Right lobe of liver (tissue), 6 donors: ENCODE measurements at regions not wholly inside any gene's neighbourhood (a gene's known extent, or its start where the extent isn't known, plus 50 kb on each side); places are given as distances from the start of the nearest gene placed in this dataset.

Experiments used
- ATAC-seq, 4 donors: fragments of 200-7000 bp; cut with Tn5 transposase; one replicate each; pipeline ENCODE4 v1.9.1; 2020; ENCODE audit warnings: mild to moderate bottlenecking in 4 of 4, moderate library complexity in 4 of 4
- DNase-seq, 3 donors: peaks; one replicate each; pipeline ENCODE4 v3.0.0-alpha.2; 2020
- H3K27ac ChIP-seq, 3 donors: fragments of 200-600 bp; one replicate each; pipeline ENCODE4 v1.8.0; 2022
- H3K27me3 ChIP-seq, 2 donors: fragments of 200-600 bp; one replicate each; pipeline ENCODE4 v1.8.0; 2022
- H3K36me3 ChIP-seq, 4 donors: fragments of 200-600 bp; sonication (generic) in 1 of 4; one replicate each; pipeline versions ENCODE4 v1.5.1 to v1.8.0; 2017 to 2022; ENCODE audit warnings: control low read depth in 1 of 4
- H3K4me1 ChIP-seq, 4 donors: fragments of 200-600 bp; sonication (generic) in 1 of 4; one replicate each; pipeline versions ENCODE4 v1.5.1 to v1.8.0; 2017 to 2022; ENCODE audit warnings: control low read depth in 1 of 4
- H3K4me3 ChIP-seq, 3 donors: fragments of 200-600 bp; one replicate each; pipeline ENCODE4 v1.8.0; 2022
- H3K9me3 ChIP-seq, 4 donors: fragments of 200-600 bp; sonication (generic) in 1 of 4; one replicate each; pipeline versions ENCODE4 v1.5.1 to v1.8.0; 2017 to 2022; ENCODE audit warnings: control low read depth in 1 of 4
- POLR2A ChIP-seq: fragments of 450-650 bp; IDR thresholded peaks from one replicate; pipeline ENCODE4 v1.6.1; 2017; ENCODE audit warnings: antibody characterized with exemption, mild to moderate bottlenecking
- WGBS: methylation state at CpG from one replicate; pipeline ENCODE4 v1.1.6; 2018; ENCODE audit warnings: low coverage, low lambda C conversion rate; ENCODE audit not compliant: insufficient coverage; ENCODE audit errors: missing lambda C conversion rate; 5-methylcytosine and 5-hydroxymethylcytosine counted together
- intact Hi-C, 2 donors: fragments of 100-400 bp; cut with DNase I; formaldehyde crosslinking; loops; one replicate each; pipeline versions ENCODE4 v1.11.2 to v1.14.1; 2022
- TF ChIP-seq, protein P1 (sequence below), 4 donors: fragments of 200-600 bp in 3 of 4; fragments of 450-650 bp in 1 of 4; IDR thresholded peaks; one replicate each; pipeline versions ENCODE4 v1.5.1 to v1.8.0; 2016 to 2022; ENCODE audit warnings: antibody characterized with exemption in 4 of 4, mild to moderate bottlenecking in 2 of 4
- donor health status: DM: no; HTN: yes; CAD: no.
- donor health status: DM: no; HTN: no; CAD: no.
- donor health status: DM: no; HTN: no; CAD: no.
- donor health status: DM: no; HTN: yes; CAD: no.
- donor health status: DM: no; HTN: yes; CAD: no.

DNA sequence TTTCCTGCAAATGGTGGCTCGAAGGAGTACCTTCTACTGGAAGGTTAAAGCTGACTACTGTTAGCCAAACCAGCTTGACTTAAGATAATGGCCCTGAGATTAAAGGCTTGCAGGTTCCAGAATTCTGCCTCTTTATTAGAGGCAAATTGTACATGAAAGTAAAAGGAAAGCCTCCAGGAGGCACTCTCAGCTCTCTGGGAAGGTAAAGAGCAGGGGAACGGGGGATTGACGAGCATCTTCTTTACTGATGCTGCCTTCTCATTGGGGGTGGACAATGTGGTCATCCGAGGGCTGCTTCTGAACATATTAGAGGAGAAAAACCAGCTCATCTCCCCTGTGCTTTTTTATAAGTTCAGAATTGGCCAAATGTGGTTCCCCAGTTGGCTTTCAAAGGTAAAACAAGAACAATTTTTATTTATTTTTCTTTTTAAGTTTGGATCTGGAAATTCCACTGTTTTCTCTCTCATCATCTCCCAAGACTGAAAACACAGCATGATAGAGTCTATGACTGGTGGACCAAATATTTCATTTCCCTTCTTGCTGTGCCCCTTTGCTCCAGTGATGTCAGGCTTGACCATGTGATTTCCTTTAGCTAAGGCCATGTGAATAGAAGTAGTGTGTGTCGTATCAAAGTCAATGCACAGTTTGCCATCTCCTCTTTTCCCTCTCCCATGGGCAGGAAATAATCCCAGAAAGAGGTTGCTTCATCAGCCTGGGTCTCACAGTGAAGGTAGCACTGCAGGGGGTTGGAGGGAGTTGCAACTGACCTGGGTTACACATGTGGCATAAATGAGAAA, 292.7 kb downstream of the PRDM2 start:
- Histone ChIP-seq H3K9me3 (no peaks in the 10 kb centered on the region), H3K36me3 (no peaks in the 10 kb centered on the region), H3K4me1 (no peaks in the 10 kb centered on the region), H3K4me3 (no peak overlapping the region), H3K27ac (no peak overlapping the region), H3K27me3 (no peaks in the 10 kb centered on the region)
- DNase-seq (no peak), ATAC-seq (no peak)
- WGBS, result 37% methylated on average over 5 of the region's 5 CpGs
- TF ChIP-seq, protein P1, sequence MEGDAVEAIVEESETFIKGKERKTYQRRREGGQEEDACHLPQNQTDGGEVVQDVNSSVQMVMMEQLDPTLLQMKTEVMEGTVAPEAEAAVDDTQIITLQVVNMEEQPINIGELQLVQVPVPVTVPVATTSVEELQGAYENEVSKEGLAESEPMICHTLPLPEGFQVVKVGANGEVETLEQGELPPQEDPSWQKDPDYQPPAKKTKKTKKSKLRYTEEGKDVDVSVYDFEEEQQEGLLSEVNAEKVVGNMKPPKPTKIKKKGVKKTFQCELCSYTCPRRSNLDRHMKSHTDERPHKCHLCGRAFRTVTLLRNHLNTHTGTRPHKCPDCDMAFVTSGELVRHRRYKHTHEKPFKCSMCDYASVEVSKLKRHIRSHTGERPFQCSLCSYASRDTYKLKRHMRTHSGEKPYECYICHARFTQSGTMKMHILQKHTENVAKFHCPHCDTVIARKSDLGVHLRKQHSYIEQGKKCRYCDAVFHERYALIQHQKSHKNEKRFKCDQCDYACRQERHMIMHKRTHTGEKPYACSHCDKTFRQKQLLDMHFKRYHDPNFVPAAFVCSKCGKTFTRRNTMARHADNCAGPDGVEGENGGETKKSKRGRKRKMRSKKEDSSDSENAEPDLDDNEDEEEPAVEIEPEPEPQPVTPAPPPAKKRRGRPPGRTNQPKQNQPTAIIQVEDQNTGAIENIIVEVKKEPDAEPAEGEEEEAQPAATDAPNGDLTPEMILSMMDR (IDR thresholded peaks at IDR 0.05), result no peak
- TF ChIP-seq POLR2A, result no peak
- intact Hi-C loops, result no loop called here

DNA sequence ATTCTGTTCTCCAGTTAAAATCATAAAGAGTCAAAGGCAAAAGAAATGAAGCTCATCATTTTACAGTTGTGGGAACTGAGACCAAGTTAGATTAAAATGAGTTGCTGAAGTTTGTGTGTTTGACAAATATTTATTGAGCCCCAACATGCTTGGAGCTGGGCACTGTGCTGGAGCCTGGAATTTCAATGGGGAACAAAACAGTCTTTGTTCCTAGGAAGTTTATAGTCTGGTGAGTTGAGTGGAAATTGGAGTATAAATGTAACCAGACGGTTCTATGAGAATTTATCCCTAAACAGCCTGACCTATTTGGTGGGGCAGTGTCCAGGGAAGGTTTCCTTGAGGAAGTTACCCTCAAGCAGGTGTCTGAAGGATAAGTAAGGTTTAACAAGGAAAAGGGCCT, 294.4 kb downstream of the PRDM2 start:
- no peak for DNase-seq
- H3K27me3 ChIP-seq, result no peaks in the 10 kb centered on the region
- intact Hi-C loops, result no loop called here
- TF ChIP-seq, protein P1 (IDR thresholded peaks at IDR 0.05), result no peak
- no peak for TF ChIP-seq POLR2A
- 38% methylated on average over 1 of the region's 1 CpG for WGBS
- H3K9me3 ChIP-seq, result no peaks in the 10 kb centered on the region
- H3K36me3 ChIP-seq, result no peaks in the 10 kb centered on the region
- no peaks in the 10 kb centered on the region for H3K4me1 ChIP-seq
- H3K4me3 ChIP-seq, result no peak overlapping the region
- no peak overlapping the region for H3K27ac ChIP-seq
- ATAC-seq, result no peak

DNA sequence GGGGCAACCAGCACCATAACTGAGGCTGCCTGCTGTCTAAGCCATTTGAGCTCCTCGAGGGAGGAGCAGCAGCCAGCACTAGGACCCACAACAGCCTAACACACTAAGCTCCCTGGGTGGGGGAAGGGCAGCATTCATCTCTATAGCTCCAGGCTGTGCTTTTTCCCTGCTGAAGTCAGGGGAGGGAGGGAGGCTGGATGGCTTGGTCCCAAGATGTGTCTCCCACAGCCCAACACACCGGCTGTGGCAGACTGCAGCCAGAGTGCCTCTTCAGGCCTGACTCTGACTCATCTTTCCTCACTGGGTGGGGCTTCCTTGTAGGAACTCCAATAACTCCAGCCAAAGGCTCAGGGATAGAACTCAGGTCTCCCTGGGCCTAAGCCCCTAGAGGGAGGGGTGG, 296.3 kb downstream of the PRDM2 start:
- ATAC-seq, result no peak
- no peak for DNase-seq
- no CpG with 5 or more reads among the region's 2 CpGs for WGBS
- intact Hi-C loops, result no loop called here
- TF ChIP-seq, protein P1 (IDR thresholded peaks at IDR 0.05), result no peak
- Histone ChIP-seq H3K27ac (no peak overlapping the region), H3K4me3 (no peak overlapping the region), H3K27me3 (no peaks in the 10 kb centered on the region), H3K36me3 (no peaks in the 10 kb centered on the region), H3K4me1 (no peaks in the 10 kb centered on the region), H3K9me3 (no peaks in the 10 kb centered on the region)

DNA sequence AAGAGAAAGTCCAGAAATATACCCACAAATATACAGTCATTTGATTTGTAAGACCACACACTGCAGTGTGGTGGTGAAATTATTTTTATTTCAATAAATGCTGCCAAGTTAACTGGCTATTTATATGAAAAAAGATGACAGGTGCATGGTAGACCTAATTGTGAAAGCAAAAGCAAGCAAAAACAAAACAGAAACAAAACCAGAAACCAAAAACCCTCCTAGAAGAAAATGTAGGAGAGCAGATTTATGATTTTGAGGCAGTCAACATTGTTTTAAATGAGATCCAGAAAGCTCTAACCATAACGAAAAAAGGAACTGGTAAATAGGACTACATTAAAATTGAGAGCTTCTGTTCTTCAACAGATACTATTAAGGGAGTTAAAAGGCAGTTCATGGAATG, 303.6 kb downstream of the PRDM2 start:
- DNase-seq (no peak), ATAC-seq (no peak)
- no peak for TF ChIP-seq POLR2A
- TF ChIP-seq, protein P1 (IDR thresholded peaks at IDR 0.05), result no peak
- Histone ChIP-seq H3K9me3 (no peaks in the 10 kb centered on the region), H3K27me3 (no peaks in the 10 kb centered on the region), H3K4me1 (no peaks in the 10 kb centered on the region), H3K4me3 (no peak overlapping the region), H3K36me3 (no peaks in the 10 kb centered on the region), H3K27ac (no peak overlapping the region)
- whole genome bisulfite sequencing, result 40% methylated on average over 1 of the region's 1 CpG
- intact Hi-C loops, result no loop called here
